DOHH2 (cell line): ENCODE measurements at regions not wholly inside any gene's neighbourhood (a gene's known extent, or its start where the extent isn't known, plus 50 kb on each side); places are given as distances from the start of the nearest gene placed in this dataset.

Experiments used
- H3F3A ChIP-seq: fragments of 200-600 bp; sonication (generic), shearing (Covaris generic); 2 replicates; pipeline ENCODE4 v1.6.0; 2016; ENCODE audit warnings: antibody characterized with exemption, mild to moderate bottlenecking; ENCODE audit not compliant: control insufficient read depth, insufficient read depth
- H3K27ac ChIP-seq: fragments of 200-600 bp; sonication (generic); 2 replicates; pipeline ENCODE4 v1.5.1; 2014; ENCODE audit warnings: low read depth, mild to moderate bottlenecking, low read length, moderate library complexity
- H3K27me3 ChIP-seq: fragments of 200-600 bp; sonication (generic); 2 replicates; pipeline ENCODE4 v1.6.1; 2014; ENCODE audit warnings: mild to moderate bottlenecking, low read length, mixed read lengths; ENCODE audit not compliant: control insufficient read depth
- H3K36me3 ChIP-seq: fragments of 200-600 bp; sonication (generic); 2 replicates; pipeline ENCODE4 v1.6.1; 2014; ENCODE audit warnings: mild to moderate bottlenecking, low read length, moderate library complexity, mixed read lengths; ENCODE audit not compliant: control insufficient read depth
- H3K4me1 ChIP-seq: fragments of 200-600 bp; sonication (generic); 2 replicates; pipeline ENCODE4 v1.6.1; 2014; ENCODE audit warnings: mild to moderate bottlenecking, low read length, mixed read lengths; ENCODE audit not compliant: control insufficient read depth
- H3K4me2 ChIP-seq: fragments of 200-600 bp; sonication (generic); 2 replicates; pipeline ENCODE4 v1.6.0; 2014; ENCODE audit warnings: mild to moderate bottlenecking, low read length, moderate library complexity
- H3K4me3 ChIP-seq: fragments of 200-600 bp; sonication (generic); 2 replicates; pipeline ENCODE4 v1.5.1; 2014; ENCODE audit warnings: mild to moderate bottlenecking, low read length, mixed read lengths
- H3K79me2 ChIP-seq: fragments of 200-600 bp; sonication (generic); 2 replicates; pipeline ENCODE4 v1.6.1; 2014; ENCODE audit warnings: mild to moderate bottlenecking, low read length, mixed read lengths; ENCODE audit not compliant: control insufficient read depth
- H3K9me2 ChIP-seq: fragments of 200-600 bp; sonication (generic); replicated peaks from 2 replicates; pipeline ENCODE4 v1.6.1; 2014; ENCODE audit warnings: mild to moderate bottlenecking, low read length, mixed read lengths; ENCODE audit not compliant: control insufficient read depth
- H3K9me3 ChIP-seq: fragments of 200-600 bp; sonication (generic); 2 replicates; pipeline ENCODE4 v1.6.1; 2014; ENCODE audit warnings: antibody characterized with exemption, low read length, mixed read lengths; ENCODE audit not compliant: control insufficient read depth, insufficient read depth
- H4K20me1 ChIP-seq: fragments of 200-600 bp; sonication (generic); 2 replicates; pipeline ENCODE4 v1.6.0; 2014; ENCODE audit warnings: low read depth, mild to moderate bottlenecking, antibody characterized with exemption, low read length, moderate library complexity; ENCODE audit not compliant: control insufficient read depth, insufficient read depth
- EZH2phosphoT487 ChIP-seq: fragments of 200-600 bp; sonication (generic); IDR thresholded peaks from 2 replicates; pipeline ENCODE4 v1.6.1; 2017; ENCODE audit warnings: borderline replicate concordance, mild to moderate bottlenecking, antibody characterized with exemption, low read length, moderate library complexity, mixed read lengths
- TF ChIP-seq, protein P1 (sequence below): fragments of 200-600 bp; sonication (generic); IDR thresholded peaks from one replicate; pipeline ENCODE4 v1.5.1; 2014; ENCODE audit warnings: antibody characterized with exemption, mild to moderate bottlenecking, low read depth, low read length; ENCODE audit not compliant: poor library complexity, severe bottlenecking

GRCh38 chr7:41046776-41047175, 656.1 kb downstream of the INHBA start:
- no peak overlapping the region for H3K4me2 ChIP-seq
- no peaks in the 10 kb centered on the region for H3K9me2 ChIP-seq
- H3K9me3 ChIP-seq, result no peaks in the 10 kb centered on the region
- no peaks in the 10 kb centered on the region for H3K27me3 ChIP-seq
- no peak overlapping the region for H3K4me3 ChIP-seq
- no peaks in the 10 kb centered on the region for H3K4me1 ChIP-seq
- no peaks in the 10 kb centered on the region for H4K20me1 ChIP-seq
- H3K27ac ChIP-seq, result no peak overlapping the region
- H3F3A ChIP-seq, result no peaks in the 10 kb centered on the region
- H3K36me3 ChIP-seq, result no peaks in the 10 kb centered on the region
- no peaks in the 10 kb centered on the region for H3K79me2 ChIP-seq
- no peak for TF ChIP-seq EZH2phosphoT487
- TF ChIP-seq, protein P1, sequence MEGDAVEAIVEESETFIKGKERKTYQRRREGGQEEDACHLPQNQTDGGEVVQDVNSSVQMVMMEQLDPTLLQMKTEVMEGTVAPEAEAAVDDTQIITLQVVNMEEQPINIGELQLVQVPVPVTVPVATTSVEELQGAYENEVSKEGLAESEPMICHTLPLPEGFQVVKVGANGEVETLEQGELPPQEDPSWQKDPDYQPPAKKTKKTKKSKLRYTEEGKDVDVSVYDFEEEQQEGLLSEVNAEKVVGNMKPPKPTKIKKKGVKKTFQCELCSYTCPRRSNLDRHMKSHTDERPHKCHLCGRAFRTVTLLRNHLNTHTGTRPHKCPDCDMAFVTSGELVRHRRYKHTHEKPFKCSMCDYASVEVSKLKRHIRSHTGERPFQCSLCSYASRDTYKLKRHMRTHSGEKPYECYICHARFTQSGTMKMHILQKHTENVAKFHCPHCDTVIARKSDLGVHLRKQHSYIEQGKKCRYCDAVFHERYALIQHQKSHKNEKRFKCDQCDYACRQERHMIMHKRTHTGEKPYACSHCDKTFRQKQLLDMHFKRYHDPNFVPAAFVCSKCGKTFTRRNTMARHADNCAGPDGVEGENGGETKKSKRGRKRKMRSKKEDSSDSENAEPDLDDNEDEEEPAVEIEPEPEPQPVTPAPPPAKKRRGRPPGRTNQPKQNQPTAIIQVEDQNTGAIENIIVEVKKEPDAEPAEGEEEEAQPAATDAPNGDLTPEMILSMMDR, result no peak

- Histone ChIP-seq H3F3A (no peaks in the 10 kb centered on the region), H3K27ac (no peak overlapping the region), H3K9me3 (no peaks in the 10 kb centered on the region), H3K27me3 (no peaks in the 10 kb centered on the region), H3K36me3 (no peaks in the 10 kb centered on the region), H3K4me1 (no peaks in the 10 kb centered on the region), H3K9me2 (no peaks in the 10 kb centered on the region), H3K4me2 (no peak overlapping the region), H3K4me3 (no peak overlapping the region), H3K79me2 (no peaks in the 10 kb centered on the region), H4K20me1 (no peaks in the 10 kb centered on the region)
- TF ChIP-seq EZH2phosphoT487, result no peak
These were observed 656.6 kb downstream of the INHBA start for GRCh38 chr7:41046221-41046761.

DNA sequence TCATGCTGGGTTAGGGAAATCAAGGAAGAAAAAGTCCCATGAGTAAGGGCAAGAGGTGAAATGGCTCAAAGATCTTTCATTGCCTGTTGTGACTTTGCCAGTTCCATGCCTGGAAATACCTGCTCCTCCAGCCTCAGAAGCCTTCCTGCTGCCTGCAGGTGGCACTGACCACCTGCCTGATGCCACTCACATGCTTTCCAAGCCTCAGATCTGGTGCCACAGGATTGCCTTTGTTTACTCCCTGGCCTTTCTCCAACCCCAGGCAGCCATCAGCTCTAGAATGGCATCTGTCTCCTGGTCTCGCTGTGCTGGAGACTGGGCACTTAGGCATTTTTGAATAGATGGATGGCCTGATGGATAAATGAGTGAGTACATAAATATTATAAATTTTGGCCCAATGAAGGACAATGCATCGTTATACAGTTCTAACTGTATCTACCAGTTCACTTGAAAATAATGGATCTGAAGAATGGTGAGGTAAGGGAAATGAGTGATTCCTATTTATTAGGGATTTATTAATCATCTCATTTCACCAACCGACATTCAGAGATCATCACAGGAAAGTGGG, 657.2 kb downstream of the INHBA start:
- Histone ChIP-seq H3K9me3 (no peaks in the 10 kb centered on the region), H3K4me2 (no peak overlapping the region), H3K36me3 (no peaks in the 10 kb centered on the region), H3K9me2 (no peaks in the 10 kb centered on the region), H3K27me3 (no peaks in the 10 kb centered on the region), H3K4me3 (no peak overlapping the region), H3F3A (no peaks in the 10 kb centered on the region), H3K4me1 (no peaks in the 10 kb centered on the region), H3K79me2 (no peaks in the 10 kb centered on the region), H3K27ac (no peak overlapping the region), H4K20me1 (no peaks in the 10 kb centered on the region)
- TF ChIP-seq, protein P1, result no peak
- TF ChIP-seq EZH2phosphoT487, result no peak

- H3K79me2 ChIP-seq, result no peaks in the 10 kb centered on the region
- H3F3A ChIP-seq, result no peaks in the 10 kb centered on the region
- TF ChIP-seq EZH2phosphoT487, result no peak
- TF ChIP-seq, protein P1, result no peak
- H3K9me3 ChIP-seq, result no peaks in the 10 kb centered on the region
- no peak overlapping the region for H3K4me3 ChIP-seq
- H4K20me1 ChIP-seq, result no peaks in the 10 kb centered on the region
- H3K27me3 ChIP-seq, result no peaks in the 10 kb centered on the region
- H3K36me3 ChIP-seq, result no peaks in the 10 kb centered on the region
- peaks cover 20% of the 10 kb centered on the region for H3K4me1 ChIP-seq
- no peak overlapping the region for H3K27ac ChIP-seq
- no peak overlapping the region for H3K4me2 ChIP-seq
- H3K9me2 ChIP-seq, result no peaks in the 10 kb centered on the region
These were observed 662.9 kb downstream of the INHBA start for GRCh38 chr7:41039981-41040380.
